H1 (cell line): ENCODE measurements at regions not wholly inside any gene's neighbourhood (a gene's known extent, or its start where the extent isn't known, plus 50 kb on each side); places are given as distances from the start of the nearest gene placed in this dataset.

ENCODE experiments used
- KDM1A ChIP-seq: fragments of 200-600, 300-600 bp; sonication (generic); IDR thresholded peaks from 2 replicates; pipeline ENCODE4 v1.7.1; 2016; ENCODE audit warnings: mild to moderate bottlenecking, low read length, borderline replicate concordance
- RAD21 ChIP-seq, 2 experiments: IDR thresholded peaks in 1 of 2; conservative IDR thresholded peaks in 1 of 2; 2 replicates each; pipeline ENCODE4 v1.6.1; 2011; ENCODE audit warnings: low read depth in 2 of 2, low read length in 2 of 2, improper control_type of control experiment in 1 of 2, inconsistent platforms in 1 of 2, mild to moderate bottlenecking in 1 of 2, moderate library complexity in 1 of 2
- TF ChIP-seq, protein P1 (sequence below): IDR thresholded peaks from 2 replicates; pipeline ENCODE4 v1.6.1; 2012; ENCODE audit warnings: inconsistent platforms

DNA sequence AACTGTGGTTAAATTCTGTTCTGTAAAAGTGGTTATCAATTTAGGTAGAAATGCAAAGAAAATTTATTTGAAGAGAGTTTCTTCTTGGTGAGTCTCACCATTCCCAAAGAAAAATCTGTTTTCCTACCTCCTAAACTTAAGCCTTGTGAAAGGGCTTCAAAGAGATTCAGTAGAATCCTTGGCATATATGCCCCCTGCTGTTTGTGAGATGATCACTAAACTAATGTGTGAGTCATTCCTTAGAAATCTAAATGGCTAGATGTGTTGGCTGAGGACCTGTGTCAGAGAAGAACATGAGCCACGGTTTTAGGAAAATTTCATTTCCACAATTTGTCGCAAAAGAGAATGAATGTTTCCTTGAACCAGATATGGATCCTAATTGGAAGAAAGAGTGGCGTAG is 260.9 kb downstream of the SLC7A11 start (continued):
- no peak for TF ChIP-seq KDM1A
- TF ChIP-seq, protein P1, sequence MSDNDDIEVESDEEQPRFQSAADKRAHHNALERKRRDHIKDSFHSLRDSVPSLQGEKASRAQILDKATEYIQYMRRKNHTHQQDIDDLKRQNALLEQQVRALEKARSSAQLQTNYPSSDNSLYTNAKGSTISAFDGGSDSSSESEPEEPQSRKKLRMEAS: no peak
- TF ChIP-seq RAD21 (IDR thresholded peaks at IDR 0.05 in 1 of 2, conservative IDR thresholded peaks at IDR 0.05 in 1 of 2; ENCODE audit: low read depth in 2 of 2, low read length in 2 of 2): no peak
